KMS-11 (cell line): ENCODE measurements at regions not wholly inside any gene's neighbourhood (a gene's known extent, or its start where the extent isn't known, plus 50 kb on each side); places are given as distances from the start of the nearest gene placed in this dataset.
A peak's percentile ranks its signal among the peaks of the same experiment; 100 is the strongest.
"Not testable (repeated sequence)": the region's sequence is repeated elsewhere in the genome, so short reads cannot be mapped to it uniquely, and the experiment has no call there.

Source experiments
- H2AFZ ChIP-seq: fragments of 200-600 bp; sonication (generic); 2 replicates; pipeline ENCODE4 v1.6.1; 2016; ENCODE audit warnings: antibody characterized with exemption, mixed run types, low read depth
- H3K27ac ChIP-seq: fragments of 200-600 bp; sonication (generic); 2 replicates; pipeline ENCODE4 v1.6.1; 2016; ENCODE audit warnings: mild to moderate bottlenecking, mixed run types
- H3K27me3 ChIP-seq: fragments of 200-600 bp; sonication (generic); 2 replicates; pipeline ENCODE4 v1.6.1; 2017; ENCODE audit warnings: mild to moderate bottlenecking, low read depth, mixed run types, moderate library complexity; ENCODE audit not compliant: insufficient read depth
- H3K36me3 ChIP-seq: fragments of 200-600 bp; sonication (generic); 2 replicates; pipeline ENCODE4 v1.6.1; 2017; ENCODE audit warnings: mild to moderate bottlenecking, mixed run types; ENCODE audit not compliant: insufficient read depth
- H3K4me1 ChIP-seq: fragments of 200-600 bp; sonication (generic); 2 replicates; pipeline ENCODE4 v1.6.1; 2016; ENCODE audit warnings: mild to moderate bottlenecking, low read depth, mixed run types; ENCODE audit not compliant: poor library complexity, severe bottlenecking
- H3K4me2 ChIP-seq: fragments of 200-600 bp; sonication (generic); 2 replicates; pipeline ENCODE4 v1.7.0; 2016; ENCODE audit warnings: mild to moderate bottlenecking, mixed run types
- H3K4me3 ChIP-seq: fragments of 200-600 bp; sonication (generic); IDR thresholded peaks from 2 replicates; pipeline ENCODE4 v1.6.1; 2017; ENCODE audit warnings: low read depth, low read length, mixed read lengths; ENCODE audit not compliant: insufficient read depth
- H3K79me2 ChIP-seq: fragments of 200-600 bp; sonication (generic); 2 replicates; pipeline ENCODE4 v1.6.1; 2016; ENCODE audit warnings: low read depth, mixed run types; ENCODE audit not compliant: insufficient read depth
- H3K9ac ChIP-seq: fragments of 200-600 bp; sonication (generic); 2 replicates; pipeline ENCODE4 v1.6.1; 2016; ENCODE audit warnings: mild to moderate bottlenecking, mixed run types
- H4K20me1 ChIP-seq: fragments of 200-600 bp; sonication (generic); 2 replicates; pipeline ENCODE4 v1.6.1; 2016; ENCODE audit warnings: mild to moderate bottlenecking, mixed run types; ENCODE audit not compliant: insufficient read depth
- TF ChIP-seq, protein P1 (sequence below): fragments of 200-600 bp; sonication (generic); conservative IDR thresholded peaks from 2 replicates; pipeline ENCODE4 v1.6.1; 2017; ENCODE audit warnings: low read depth, mild to moderate bottlenecking, antibody characterized with exemption, low read length, moderate library complexity, mixed read lengths

DNA sequence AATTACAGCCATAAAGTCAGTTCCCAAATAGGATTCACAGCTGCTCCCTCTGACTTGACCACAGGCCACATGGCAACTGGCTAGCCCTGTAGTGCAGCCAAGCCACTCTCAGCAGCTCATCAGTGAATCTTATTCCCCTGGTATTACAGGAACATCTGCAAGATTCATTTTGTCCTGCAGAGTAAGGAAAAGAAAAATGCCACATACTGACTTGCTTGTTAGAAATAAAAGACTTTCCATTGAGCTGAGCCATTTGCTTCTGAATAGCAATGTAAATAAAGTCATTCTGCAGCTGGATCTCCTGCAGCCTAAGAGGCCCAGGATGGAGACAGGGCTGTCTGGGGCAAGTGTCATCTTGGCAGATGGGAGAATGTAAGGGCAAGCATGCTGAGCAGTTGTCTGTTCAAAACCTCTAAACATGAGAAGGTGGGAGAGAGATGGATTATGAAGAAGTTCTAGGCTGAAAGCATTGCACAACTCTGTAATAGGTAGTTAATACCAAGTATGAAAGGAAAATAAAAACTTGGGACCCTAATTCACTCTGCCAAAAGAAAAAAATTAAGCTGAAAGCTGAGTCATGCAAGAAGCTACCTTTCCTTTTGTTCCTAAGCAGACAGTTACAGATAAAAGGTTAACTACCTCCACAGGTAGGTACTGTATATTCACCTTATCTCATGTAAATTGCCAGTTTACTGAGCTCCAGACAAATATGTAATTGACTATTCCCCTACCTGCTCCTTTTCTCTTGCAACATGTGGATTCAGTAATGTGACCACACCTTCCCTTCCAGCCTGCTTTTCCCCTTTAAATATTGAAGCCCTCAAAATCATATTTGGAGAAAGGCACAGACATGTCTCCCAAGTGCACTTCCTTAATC lies 244.4 kb upstream of the RAI14 start:
- H3K9ac ChIP-seq = no peak overlapping the region
- no peaks in the 10 kb centered on the region for H3K79me2 ChIP-seq
- H3K27ac ChIP-seq = no peak overlapping the region
- TF ChIP-seq, protein P1, sequence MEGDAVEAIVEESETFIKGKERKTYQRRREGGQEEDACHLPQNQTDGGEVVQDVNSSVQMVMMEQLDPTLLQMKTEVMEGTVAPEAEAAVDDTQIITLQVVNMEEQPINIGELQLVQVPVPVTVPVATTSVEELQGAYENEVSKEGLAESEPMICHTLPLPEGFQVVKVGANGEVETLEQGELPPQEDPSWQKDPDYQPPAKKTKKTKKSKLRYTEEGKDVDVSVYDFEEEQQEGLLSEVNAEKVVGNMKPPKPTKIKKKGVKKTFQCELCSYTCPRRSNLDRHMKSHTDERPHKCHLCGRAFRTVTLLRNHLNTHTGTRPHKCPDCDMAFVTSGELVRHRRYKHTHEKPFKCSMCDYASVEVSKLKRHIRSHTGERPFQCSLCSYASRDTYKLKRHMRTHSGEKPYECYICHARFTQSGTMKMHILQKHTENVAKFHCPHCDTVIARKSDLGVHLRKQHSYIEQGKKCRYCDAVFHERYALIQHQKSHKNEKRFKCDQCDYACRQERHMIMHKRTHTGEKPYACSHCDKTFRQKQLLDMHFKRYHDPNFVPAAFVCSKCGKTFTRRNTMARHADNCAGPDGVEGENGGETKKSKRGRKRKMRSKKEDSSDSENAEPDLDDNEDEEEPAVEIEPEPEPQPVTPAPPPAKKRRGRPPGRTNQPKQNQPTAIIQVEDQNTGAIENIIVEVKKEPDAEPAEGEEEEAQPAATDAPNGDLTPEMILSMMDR = no peak
- H4K20me1 ChIP-seq = no peaks in the 10 kb centered on the region
- no peaks in the 10 kb centered on the region for H3K36me3 ChIP-seq
- no peak overlapping the region for H3K4me3 ChIP-seq
- H3K4me1 ChIP-seq = peaks cover 15% of the 10 kb centered on the region
- no peak overlapping the region for H3K4me2 ChIP-seq
- H2AFZ ChIP-seq = no peak overlapping the region
- no peaks in the 10 kb centered on the region for H3K27me3 ChIP-seq

DNA sequence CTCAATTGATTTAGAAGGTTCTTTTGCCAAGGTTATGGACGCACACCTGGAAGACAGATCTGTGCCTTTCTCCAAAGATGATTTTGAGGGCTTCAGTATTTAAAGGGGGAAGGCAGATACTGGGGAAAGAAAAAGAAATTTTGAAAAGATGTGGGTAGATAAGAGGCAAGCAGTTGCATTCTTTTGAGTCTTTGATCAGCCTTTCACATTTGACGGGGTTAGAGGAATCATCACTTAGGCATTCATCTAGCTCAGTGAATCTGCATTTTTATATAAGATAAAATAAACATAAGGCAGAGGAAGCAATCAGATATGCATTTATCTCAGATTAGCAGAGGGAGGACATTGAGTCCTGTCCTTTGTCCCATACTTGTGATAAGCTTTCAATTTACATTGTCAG lies 243.4 kb upstream of the RAI14 start:
- no peaks in the 10 kb centered on the region for H4K20me1 ChIP-seq
- no peak overlapping the region for H3K4me2 ChIP-seq
- TF ChIP-seq, protein P1 = no peak
- no peak overlapping the region for H2AFZ ChIP-seq
- H3K4me3 ChIP-seq = no peak overlapping the region
- no peaks in the 10 kb centered on the region for H3K79me2 ChIP-seq
- no peaks in the 10 kb centered on the region for H3K36me3 ChIP-seq
- no peaks in the 10 kb centered on the region for H3K27me3 ChIP-seq
- H3K27ac ChIP-seq = no peak overlapping the region
- no peak overlapping the region for H3K9ac ChIP-seq
- H3K4me1 ChIP-seq = peaks cover 21% of the 10 kb centered on the region

DNA sequence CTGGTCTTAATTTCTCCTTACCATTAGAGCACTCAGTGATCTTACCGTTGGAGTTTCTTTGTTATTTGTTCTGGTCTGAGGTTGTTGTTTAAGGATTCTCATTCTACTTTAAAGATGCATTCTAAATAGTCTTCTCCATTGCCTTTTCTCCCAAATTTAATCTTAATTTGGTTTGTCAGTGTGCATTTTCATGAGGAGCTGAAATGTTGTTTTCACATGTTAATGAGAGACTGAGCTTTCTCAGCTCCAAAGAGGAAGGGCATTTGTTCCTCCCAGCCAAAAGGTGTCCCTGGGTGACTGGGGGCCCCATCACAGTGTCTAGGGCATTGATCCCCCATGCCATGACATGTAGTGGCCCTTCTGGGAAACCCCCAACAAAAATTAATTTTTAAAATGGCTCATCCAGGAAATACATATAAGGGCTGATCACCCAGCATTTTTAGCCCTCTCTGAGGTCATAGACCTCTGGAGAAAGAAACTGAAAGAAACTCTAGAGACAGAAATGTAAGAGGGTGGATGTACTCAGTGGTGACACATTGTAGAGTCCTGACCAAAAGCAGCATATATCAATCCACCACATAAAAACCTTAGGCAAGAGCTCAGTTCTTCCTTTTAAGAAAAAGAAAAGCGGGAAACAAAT lies 240.4 kb upstream of the RAI14 start:
- Histone ChIP-seq H4K20me1 (no peaks in the 10 kb centered on the region), H3K27ac (peak overlapping the region; percentile 42), H3K79me2 (no peaks in the 10 kb centered on the region), H3K4me2 (peak overlapping the region; percentile 43), H3K9ac (peak overlapping the region; percentile 26; the same call in 1 of the 2 replicates), H3K27me3 (no peaks in the 10 kb centered on the region), H3K4me1 (peaks cover 21% of the 10 kb centered on the region), H3K4me3 (no peak overlapping the region), H3K36me3 (no peaks in the 10 kb centered on the region), H2AFZ (peak overlapping the region; percentile 56)
- TF ChIP-seq, protein P1 = no peak

- TF ChIP-seq, protein P1 = no peak
- Histone ChIP-seq H3K27ac (peak overlapping the region; percentile 42), H3K79me2 (no peaks in the 10 kb centered on the region), H3K27me3 (no peaks in the 10 kb centered on the region), H2AFZ (peak overlapping the region; percentile 56), H3K4me3 (no peak overlapping the region), H3K4me2 (peak overlapping the region; percentile 43), H4K20me1 (no peaks in the 10 kb centered on the region), H3K4me1 (peaks cover 21% of the 10 kb centered on the region), H3K9ac (peak overlapping the region; percentile 26; the same call in 1 of the 2 replicates), H3K36me3 (no peaks in the 10 kb centered on the region)
These were observed 239.6 kb upstream of the RAI14 start for GRCh38 chr5:34416501-34417008.

DNA sequence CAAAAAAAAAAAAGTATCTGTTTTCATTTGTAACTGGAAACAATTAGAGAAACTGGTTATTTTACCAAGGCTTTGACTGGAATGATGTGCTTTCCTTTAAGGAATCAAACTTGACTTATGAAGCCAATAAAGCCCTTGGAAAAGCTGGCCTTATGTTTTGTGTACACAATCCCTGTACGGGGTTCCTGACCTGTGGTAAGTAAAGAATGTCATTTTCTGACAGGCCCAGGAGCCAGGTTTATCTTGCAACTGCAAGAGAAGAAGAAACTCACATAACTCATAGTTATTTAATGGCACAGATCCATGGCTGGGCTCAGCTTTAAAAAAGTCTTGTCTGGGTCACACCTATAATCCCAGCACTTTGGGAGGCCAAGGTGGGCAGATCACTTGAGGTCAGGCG lies 235.9 kb upstream of the RAI14 start:
- H3K27me3 ChIP-seq, H3K4me3 ChIP-seq, H2AFZ ChIP-seq, H3K4me2 ChIP-seq, H3K36me3 ChIP-seq, H3K9ac ChIP-seq, H3K79me2 ChIP-seq, H3K27ac ChIP-seq, H4K20me1 ChIP-seq: not testable (repeated sequence)
- H3K4me1 ChIP-seq = peaks cover 21% of the 10 kb centered on the region
